ENCODE measurements at regions not wholly inside any gene's neighbourhood (a gene's known extent, or its start where the extent isn't known, plus 50 kb on each side); places are given as distances from the start of the nearest gene placed in this dataset.
"Not testable (repeated sequence)": the region's sequence is repeated elsewhere in the genome, so short reads cannot be mapped to it uniquely, and the experiment has no call there.

DNA sequence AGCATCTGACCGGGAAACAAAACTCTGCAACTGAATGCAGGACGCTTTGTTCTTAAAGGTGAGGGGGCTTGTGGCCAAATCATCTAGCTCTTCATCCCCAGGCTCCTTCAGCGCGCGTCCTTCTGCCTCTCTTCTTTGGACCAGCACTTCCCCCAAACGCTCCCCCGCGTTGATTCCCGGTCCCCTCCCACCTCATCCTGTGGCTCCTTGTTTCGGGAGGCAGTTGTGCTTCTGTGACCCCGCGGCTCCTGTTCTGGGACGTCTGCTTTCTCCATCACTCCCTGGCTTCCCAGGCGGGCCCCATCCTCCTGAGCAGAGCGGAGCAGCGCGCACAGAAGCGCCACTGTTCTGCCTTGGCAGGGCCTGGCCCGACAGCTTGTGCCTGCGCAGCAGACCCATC, 109.7 kb upstream of the ZNG1E start:
- H3K9me3 Mint-ChIP-seq (ENCODE audit: unreplicated experiment); POLR2A ChIA-PET; BruUV-seq (replicated peaks); CTCF ChIA-PET; H3K27me3 Mint-ChIP-seq (ENCODE audit: insufficient read depth, unreplicated experiment); H3K4me1 Mint-ChIP-seq (ENCODE audit: insufficient read depth, unreplicated experiment); H3K4me3 Mint-ChIP-seq (ENCODE audit: unreplicated experiment); DNase-seq (ENCODE audit: unreplicated experiment); intact Hi-C loops (cut with micrococcal nuclease); H3K27ac Mint-ChIP-seq (ENCODE audit: low read depth, unreplicated experiment); H3K36me3 Mint-ChIP-seq (ENCODE audit: insufficient read depth, unreplicated experiment): not testable (repeated sequence)

GRCh38 chr9:65519018-65519417, 156.7 kb upstream of the ZNG1E start:
- H3K9me3 Mint-ChIP-seq (ENCODE audit: unreplicated experiment); H3K27me3 Mint-ChIP-seq (ENCODE audit: insufficient read depth, unreplicated experiment); POLR2A ChIA-PET; H3K4me1 Mint-ChIP-seq (ENCODE audit: insufficient read depth, unreplicated experiment); intact Hi-C loops (cut with micrococcal nuclease); H3K27ac Mint-ChIP-seq (ENCODE audit: low read depth, unreplicated experiment); BruUV-seq (replicated peaks); DNase-seq (ENCODE audit: unreplicated experiment); H3K4me3 Mint-ChIP-seq (ENCODE audit: unreplicated experiment); CTCF ChIA-PET; H3K36me3 Mint-ChIP-seq (ENCODE audit: insufficient read depth, unreplicated experiment): not testable (repeated sequence)

- H3K27ac Mint-ChIP-seq (ENCODE audit: low read depth, unreplicated experiment); H3K4me3 Mint-ChIP-seq (ENCODE audit: unreplicated experiment); CTCF ChIA-PET; H3K27me3 Mint-ChIP-seq (ENCODE audit: insufficient read depth, unreplicated experiment); intact Hi-C loops (cut with micrococcal nuclease); H3K4me1 Mint-ChIP-seq (ENCODE audit: insufficient read depth, unreplicated experiment); POLR2A ChIA-PET; H3K36me3 Mint-ChIP-seq (ENCODE audit: insufficient read depth, unreplicated experiment); H3K9me3 Mint-ChIP-seq (ENCODE audit: unreplicated experiment); BruUV-seq (replicated peaks); DNase-seq (ENCODE audit: unreplicated experiment): not testable (repeated sequence)
These were observed 161.3 kb upstream of the ZNG1E start for GRCh38 chr9:65514465-65514864.

DNA sequence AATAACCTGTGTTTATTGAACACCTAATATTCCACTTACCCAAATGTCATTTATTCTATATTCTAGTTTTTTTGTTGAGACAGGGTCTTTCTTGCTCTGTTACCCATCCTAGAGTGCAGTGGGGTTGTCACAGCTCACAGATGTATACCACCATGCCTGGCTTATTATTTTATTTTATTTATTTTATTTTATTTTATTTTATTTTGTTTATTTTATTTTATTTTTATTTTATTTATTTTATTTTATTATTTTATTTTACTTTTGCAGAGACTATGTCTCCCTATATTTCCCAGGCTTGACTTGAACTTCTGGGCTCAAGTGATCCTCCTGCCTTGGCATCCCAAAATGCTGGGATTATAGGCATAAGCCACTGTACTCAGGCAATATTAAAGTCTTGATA, 167.8 kb upstream of the ZNG1E start:
- H3K9me3 Mint-ChIP-seq (ENCODE audit: unreplicated experiment); DNase-seq (ENCODE audit: unreplicated experiment); CTCF ChIA-PET; H3K4me1 Mint-ChIP-seq (ENCODE audit: insufficient read depth, unreplicated experiment); intact Hi-C loops (cut with micrococcal nuclease); H3K36me3 Mint-ChIP-seq (ENCODE audit: insufficient read depth, unreplicated experiment); POLR2A ChIA-PET; H3K27me3 Mint-ChIP-seq (ENCODE audit: insufficient read depth, unreplicated experiment); H3K27ac Mint-ChIP-seq (ENCODE audit: low read depth, unreplicated experiment); BruUV-seq (replicated peaks); H3K4me3 Mint-ChIP-seq (ENCODE audit: unreplicated experiment): not testable (repeated sequence)

GRCh38 chr9:65504686-65505085, 171.0 kb upstream of the ZNG1E start:
- not testable (repeated sequence) for H3K4me3 Mint-ChIP-seq (ENCODE audit: unreplicated experiment)

GRCh38 chr9:65503696-65504095, 172.0 kb upstream of the ZNG1E start:
- POLR2A ChIA-PET; H3K27me3 Mint-ChIP-seq (ENCODE audit: insufficient read depth, unreplicated experiment); H3K4me1 Mint-ChIP-seq (ENCODE audit: insufficient read depth, unreplicated experiment); DNase-seq (ENCODE audit: unreplicated experiment); H3K36me3 Mint-ChIP-seq (ENCODE audit: insufficient read depth, unreplicated experiment); CTCF ChIA-PET; H3K4me3 Mint-ChIP-seq (ENCODE audit: unreplicated experiment); H3K9me3 Mint-ChIP-seq (ENCODE audit: unreplicated experiment); BruUV-seq (replicated peaks); intact Hi-C loops (cut with micrococcal nuclease); H3K27ac Mint-ChIP-seq (ENCODE audit: low read depth, unreplicated experiment): not testable (repeated sequence)

More at GRCh38 chr9:65504686-65505085, 171.0 kb upstream of the ZNG1E start:
- H3K27ac Mint-ChIP-seq (ENCODE audit: low read depth, unreplicated experiment); POLR2A ChIA-PET; H3K9me3 Mint-ChIP-seq (ENCODE audit: unreplicated experiment); BruUV-seq (replicated peaks); intact Hi-C loops (cut with micrococcal nuclease); CTCF ChIA-PET; DNase-seq (ENCODE audit: unreplicated experiment); H3K36me3 Mint-ChIP-seq (ENCODE audit: insufficient read depth, unreplicated experiment); H3K27me3 Mint-ChIP-seq (ENCODE audit: insufficient read depth, unreplicated experiment); H3K4me1 Mint-ChIP-seq (ENCODE audit: insufficient read depth, unreplicated experiment): not testable (repeated sequence)

DNA sequence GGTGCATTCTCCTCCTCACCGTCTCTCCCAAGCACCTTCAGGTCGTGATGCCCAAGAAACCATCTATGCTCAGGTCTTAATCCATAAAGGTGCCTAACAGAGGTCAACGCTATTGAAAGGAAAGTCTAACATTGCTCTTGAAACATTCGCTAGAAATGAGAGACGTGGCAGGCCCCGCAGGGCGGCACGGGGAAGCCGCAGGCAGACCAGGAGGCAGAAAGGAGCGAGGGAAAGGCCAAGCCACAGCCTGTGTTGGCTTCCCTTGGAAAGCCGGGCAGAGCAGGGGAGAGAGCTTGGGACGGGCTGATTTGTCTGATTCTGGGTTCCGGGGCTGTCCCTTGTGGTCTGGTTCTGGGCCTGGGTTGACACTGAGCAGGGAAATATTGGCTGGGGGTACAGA, 192.8 kb upstream of the ZNG1E start:
- POLR2A ChIA-PET; H3K36me3 Mint-ChIP-seq (ENCODE audit: insufficient read depth, unreplicated experiment); H3K27ac Mint-ChIP-seq (ENCODE audit: low read depth, unreplicated experiment); BruUV-seq (replicated peaks); CTCF ChIA-PET; H3K4me1 Mint-ChIP-seq (ENCODE audit: insufficient read depth, unreplicated experiment); DNase-seq (ENCODE audit: unreplicated experiment); intact Hi-C loops (cut with micrococcal nuclease); H3K4me3 Mint-ChIP-seq (ENCODE audit: unreplicated experiment); H3K27me3 Mint-ChIP-seq (ENCODE audit: insufficient read depth, unreplicated experiment): not testable (repeated sequence)
- H3K9me3 Mint-ChIP-seq (ENCODE audit: unreplicated experiment) = peaks cover 14% of the 10 kb centered on the region

DNA sequence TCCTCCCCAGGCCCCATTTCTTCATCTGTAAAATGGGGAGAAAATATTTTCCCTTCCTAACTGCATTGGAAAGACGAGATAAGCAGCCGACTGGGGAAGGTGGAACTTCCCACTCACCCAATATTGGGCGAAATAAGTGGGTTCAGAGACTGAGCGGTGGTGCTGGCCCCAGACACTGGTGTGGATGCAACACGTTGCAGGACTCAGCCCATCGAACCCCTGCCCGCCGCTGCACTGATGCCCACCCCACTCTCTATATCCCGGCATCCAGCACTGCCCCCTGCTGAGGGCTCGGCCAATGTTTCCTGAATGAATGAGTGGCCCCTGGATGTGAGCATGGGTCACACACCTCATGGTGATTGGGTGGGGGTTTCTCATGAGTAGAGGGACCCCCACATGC, 194.4 kb upstream of the ZNG1E start:
- DNase-seq (ENCODE audit: unreplicated experiment); H3K27me3 Mint-ChIP-seq (ENCODE audit: insufficient read depth, unreplicated experiment); H3K4me3 Mint-ChIP-seq (ENCODE audit: unreplicated experiment); intact Hi-C loops (cut with micrococcal nuclease); POLR2A ChIA-PET; H3K36me3 Mint-ChIP-seq (ENCODE audit: insufficient read depth, unreplicated experiment); H3K27ac Mint-ChIP-seq (ENCODE audit: low read depth, unreplicated experiment); CTCF ChIA-PET; BruUV-seq (replicated peaks); H3K9me3 Mint-ChIP-seq (ENCODE audit: unreplicated experiment); H3K4me1 Mint-ChIP-seq (ENCODE audit: insufficient read depth, unreplicated experiment): not testable (repeated sequence)

DNA sequence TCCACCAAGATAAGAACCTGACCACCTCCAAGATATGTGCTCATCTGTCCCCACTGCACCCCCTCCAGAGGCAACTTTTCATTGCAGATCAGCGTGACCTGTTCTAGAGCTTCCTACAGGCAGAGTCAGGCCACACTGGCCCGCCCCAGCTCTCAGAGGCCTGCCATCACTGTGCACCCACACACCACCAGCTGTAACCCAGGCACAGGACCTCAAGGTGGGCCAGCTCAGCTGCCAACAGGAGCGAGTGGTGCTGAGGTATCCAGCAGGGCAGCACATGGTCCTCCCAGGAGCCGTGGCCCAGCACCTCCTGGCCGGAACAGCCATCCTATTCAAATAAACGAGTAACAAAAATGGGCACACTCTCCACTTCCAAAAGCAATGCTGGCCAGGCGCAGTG, 189.9 kb upstream of the FOXD4L5 start:
- DNase-seq (ENCODE audit: unreplicated experiment); H3K27ac Mint-ChIP-seq (ENCODE audit: low read depth, unreplicated experiment); H3K36me3 Mint-ChIP-seq (ENCODE audit: insufficient read depth, unreplicated experiment); BruUV-seq (replicated peaks); CTCF ChIA-PET; H3K4me1 Mint-ChIP-seq (ENCODE audit: insufficient read depth, unreplicated experiment); H3K9me3 Mint-ChIP-seq (ENCODE audit: unreplicated experiment); H3K4me3 Mint-ChIP-seq (ENCODE audit: unreplicated experiment); intact Hi-C loops (cut with micrococcal nuclease); POLR2A ChIA-PET; H3K27me3 Mint-ChIP-seq (ENCODE audit: insufficient read depth, unreplicated experiment): not testable (repeated sequence)

DNA sequence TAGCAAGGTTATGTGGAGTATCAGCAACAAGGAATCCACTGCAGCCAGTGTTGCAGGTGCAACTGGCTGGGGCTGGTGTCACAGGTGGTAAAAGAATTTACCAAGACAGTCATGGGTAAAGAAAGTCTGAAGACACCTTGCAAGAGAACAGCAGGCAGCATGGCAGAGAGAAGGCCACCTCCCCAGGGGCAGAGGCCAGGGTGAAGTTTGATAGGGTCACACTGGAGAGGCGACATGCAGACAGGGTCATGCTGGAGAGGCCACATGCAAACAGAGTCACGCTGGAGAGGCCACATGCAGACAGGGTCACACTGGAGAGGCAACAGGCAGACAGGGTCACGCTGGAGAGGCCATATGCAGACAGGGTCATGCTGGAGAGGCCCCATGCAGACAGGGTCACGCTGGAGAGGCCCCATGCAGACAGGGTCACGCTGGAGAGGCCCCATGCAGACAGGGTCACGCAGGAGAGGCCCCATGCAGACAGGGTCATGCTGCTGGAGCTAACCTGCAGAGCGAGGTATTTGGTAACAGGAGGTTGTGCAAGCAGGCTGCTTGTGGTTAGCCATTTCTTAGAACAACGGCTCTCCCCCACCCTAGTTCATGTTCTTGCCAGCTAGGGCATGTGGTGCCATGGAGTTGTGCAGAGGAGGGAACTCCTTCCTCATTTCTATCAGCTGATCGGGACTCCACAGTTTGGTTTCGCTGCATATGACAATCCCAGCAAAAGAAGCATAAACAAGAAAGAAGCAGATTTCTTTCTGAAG, 188.2 kb upstream of the FOXD4L5 start:
- H3K36me3 Mint-ChIP-seq (ENCODE audit: insufficient read depth, unreplicated experiment); H3K9me3 Mint-ChIP-seq (ENCODE audit: unreplicated experiment); H3K4me3 Mint-ChIP-seq (ENCODE audit: unreplicated experiment); H3K27ac Mint-ChIP-seq (ENCODE audit: low read depth, unreplicated experiment); H3K27me3 Mint-ChIP-seq (ENCODE audit: insufficient read depth, unreplicated experiment); H3K4me1 Mint-ChIP-seq (ENCODE audit: insufficient read depth, unreplicated experiment); intact Hi-C loops (cut with micrococcal nuclease); CTCF ChIA-PET; POLR2A ChIA-PET; DNase-seq (ENCODE audit: unreplicated experiment); BruUV-seq (replicated peaks): not testable (repeated sequence)

Measured in MCF 10A (cell line).